ENCODE measurements at regions not wholly inside any gene's neighbourhood (a gene's known extent, or its start where the extent isn't known, plus 50 kb on each side); places are given as distances from the start of the nearest gene placed in this dataset.

- TF ChIP-seq, protein P1, sequence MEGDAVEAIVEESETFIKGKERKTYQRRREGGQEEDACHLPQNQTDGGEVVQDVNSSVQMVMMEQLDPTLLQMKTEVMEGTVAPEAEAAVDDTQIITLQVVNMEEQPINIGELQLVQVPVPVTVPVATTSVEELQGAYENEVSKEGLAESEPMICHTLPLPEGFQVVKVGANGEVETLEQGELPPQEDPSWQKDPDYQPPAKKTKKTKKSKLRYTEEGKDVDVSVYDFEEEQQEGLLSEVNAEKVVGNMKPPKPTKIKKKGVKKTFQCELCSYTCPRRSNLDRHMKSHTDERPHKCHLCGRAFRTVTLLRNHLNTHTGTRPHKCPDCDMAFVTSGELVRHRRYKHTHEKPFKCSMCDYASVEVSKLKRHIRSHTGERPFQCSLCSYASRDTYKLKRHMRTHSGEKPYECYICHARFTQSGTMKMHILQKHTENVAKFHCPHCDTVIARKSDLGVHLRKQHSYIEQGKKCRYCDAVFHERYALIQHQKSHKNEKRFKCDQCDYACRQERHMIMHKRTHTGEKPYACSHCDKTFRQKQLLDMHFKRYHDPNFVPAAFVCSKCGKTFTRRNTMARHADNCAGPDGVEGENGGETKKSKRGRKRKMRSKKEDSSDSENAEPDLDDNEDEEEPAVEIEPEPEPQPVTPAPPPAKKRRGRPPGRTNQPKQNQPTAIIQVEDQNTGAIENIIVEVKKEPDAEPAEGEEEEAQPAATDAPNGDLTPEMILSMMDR (IDR thresholded peaks at IDR 0.05), result no peak
- TF ChIP-seq CREB1 (CRISPR knock-in tag; IDR thresholded peaks at IDR 0.05) (no peak), AFF4 (CRISPR knock-in tag; IDR thresholded peaks at IDR 0.05; ENCODE audit: borderline replicate concordance) (no peak), CREM (CRISPR knock-in tag; IDR thresholded peaks at IDR 0.05) (no peak)
- TF ChIP-seq, protein P2, sequence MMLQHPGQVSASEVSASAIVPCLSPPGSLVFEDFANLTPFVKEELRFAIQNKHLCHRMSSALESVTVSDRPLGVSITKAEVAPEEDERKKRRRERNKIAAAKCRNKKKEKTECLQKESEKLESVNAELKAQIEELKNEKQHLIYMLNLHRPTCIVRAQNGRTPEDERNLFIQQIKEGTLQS (CRISPR knock-in tag; conservative IDR thresholded peaks at IDR 0.05), result no peak
Observed at GRCh38 chr10:6973899-6974298, 393.8 kb upstream of the PRKCQ start.
